Glutamatergic neuron (in vitro differentiated cells): ENCODE measurements at regions not wholly inside any gene's neighbourhood (a gene's known extent, or its start where the extent isn't known, plus 50 kb on each side); places are given as distances from the start of the nearest gene placed in this dataset.

Experiments used
- DNase-seq: peaks from one replicate; pipeline ENCODE4 v3.0.0; 2022
- H3K27ac Mint-ChIP-seq: one replicate; pipeline ENCODE4 v1.8.0; 2020; ENCODE audit warnings: mild to moderate bottlenecking, mixed read lengths, inconsistent platforms; ENCODE audit not compliant: unreplicated experiment
- H3K27me3 Mint-ChIP-seq: one replicate; pipeline ENCODE4 v1.8.0; 2020; ENCODE audit warnings: mild to moderate bottlenecking, moderate library complexity, mixed read lengths, inconsistent platforms; ENCODE audit not compliant: unreplicated experiment
- H3K36me3 Mint-ChIP-seq: one replicate; pipeline ENCODE4 v1.8.0; 2020; ENCODE audit warnings: mild to moderate bottlenecking, mixed read lengths, inconsistent platforms; ENCODE audit not compliant: unreplicated experiment
- H3K4me1 Mint-ChIP-seq: one replicate; pipeline ENCODE4 v1.8.0; 2020; ENCODE audit warnings: mild to moderate bottlenecking, low read depth, mixed read lengths, inconsistent platforms; ENCODE audit not compliant: unreplicated experiment
- H3K4me3 Mint-ChIP-seq: one replicate; pipeline ENCODE4 v1.8.0; 2020; ENCODE audit warnings: mild to moderate bottlenecking, mixed read lengths, inconsistent platforms; ENCODE audit not compliant: unreplicated experiment
- H3K9me3 Mint-ChIP-seq: one replicate; pipeline ENCODE4 v1.8.0; 2020; ENCODE audit warnings: mild to moderate bottlenecking, moderate library complexity, mixed read lengths, inconsistent platforms; ENCODE audit not compliant: unreplicated experiment
- TF ChIP-seq, protein P1 (sequence below): fragments of 200-600 bp; sonication (generic); IDR thresholded peaks from one replicate; pipeline ENCODE4 v1.5.0; 2021; ENCODE audit not compliant: partially characterized antibody, unreplicated experiment

DNA sequence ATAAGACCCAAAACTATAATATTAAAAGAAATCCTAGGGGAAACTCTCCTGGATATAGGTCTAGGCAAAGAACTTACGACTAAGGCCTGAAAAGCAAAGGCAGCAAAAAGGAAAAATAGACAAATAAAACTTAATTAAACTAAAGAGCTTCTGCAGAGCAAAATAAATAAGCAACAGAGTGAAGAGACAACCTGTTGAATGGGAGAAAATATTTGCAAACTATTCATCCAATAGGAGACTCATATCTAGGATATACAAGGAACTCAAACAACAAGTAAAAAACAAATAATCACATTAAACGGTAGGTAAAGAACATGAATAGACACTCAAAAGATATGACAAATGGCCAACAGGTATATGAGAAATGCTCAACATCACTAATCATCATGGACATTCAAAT lies 318.6 kb downstream of the CSNK1G3 start:
- Mint-ChIP-seq H3K36me3 (no peaks in the 10 kb centered on the region), H3K4me1 (no peaks in the 10 kb centered on the region), H3K27me3 (no peaks in the 10 kb centered on the region), H3K27ac (no peak overlapping the region), H3K9me3 (no peaks in the 10 kb centered on the region), H3K4me3 (no peak overlapping the region)
- TF ChIP-seq, protein P1, sequence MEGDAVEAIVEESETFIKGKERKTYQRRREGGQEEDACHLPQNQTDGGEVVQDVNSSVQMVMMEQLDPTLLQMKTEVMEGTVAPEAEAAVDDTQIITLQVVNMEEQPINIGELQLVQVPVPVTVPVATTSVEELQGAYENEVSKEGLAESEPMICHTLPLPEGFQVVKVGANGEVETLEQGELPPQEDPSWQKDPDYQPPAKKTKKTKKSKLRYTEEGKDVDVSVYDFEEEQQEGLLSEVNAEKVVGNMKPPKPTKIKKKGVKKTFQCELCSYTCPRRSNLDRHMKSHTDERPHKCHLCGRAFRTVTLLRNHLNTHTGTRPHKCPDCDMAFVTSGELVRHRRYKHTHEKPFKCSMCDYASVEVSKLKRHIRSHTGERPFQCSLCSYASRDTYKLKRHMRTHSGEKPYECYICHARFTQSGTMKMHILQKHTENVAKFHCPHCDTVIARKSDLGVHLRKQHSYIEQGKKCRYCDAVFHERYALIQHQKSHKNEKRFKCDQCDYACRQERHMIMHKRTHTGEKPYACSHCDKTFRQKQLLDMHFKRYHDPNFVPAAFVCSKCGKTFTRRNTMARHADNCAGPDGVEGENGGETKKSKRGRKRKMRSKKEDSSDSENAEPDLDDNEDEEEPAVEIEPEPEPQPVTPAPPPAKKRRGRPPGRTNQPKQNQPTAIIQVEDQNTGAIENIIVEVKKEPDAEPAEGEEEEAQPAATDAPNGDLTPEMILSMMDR = no peak
- no peak for DNase-seq

DNA sequence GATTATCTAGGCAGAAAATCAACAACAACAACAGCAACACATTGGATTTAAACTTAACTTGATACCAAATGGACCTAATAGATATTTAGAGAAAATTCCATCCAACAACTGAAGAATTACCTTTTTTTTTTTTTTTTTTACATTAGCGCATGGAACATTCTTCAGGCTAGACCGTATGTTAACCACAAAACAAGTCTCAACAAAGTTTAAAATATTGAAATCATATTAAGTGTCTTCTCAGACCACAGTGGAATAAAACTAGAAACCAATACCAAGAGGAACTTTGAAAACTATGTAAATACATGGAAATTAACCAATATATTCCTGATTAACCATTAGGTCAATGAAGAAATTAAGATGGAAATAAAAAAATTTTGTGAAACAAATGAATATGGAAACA lies 315.8 kb downstream of the CSNK1G3 start:
- H3K9me3 Mint-ChIP-seq = no peaks in the 10 kb centered on the region
- TF ChIP-seq, protein P1 = no peak
- no peak overlapping the region for H3K27ac Mint-ChIP-seq
- no peaks in the 10 kb centered on the region for H3K27me3 Mint-ChIP-seq
- H3K36me3 Mint-ChIP-seq = no peaks in the 10 kb centered on the region
- H3K4me1 Mint-ChIP-seq = no peaks in the 10 kb centered on the region
- no peak for DNase-seq
- no peak overlapping the region for H3K4me3 Mint-ChIP-seq

DNA sequence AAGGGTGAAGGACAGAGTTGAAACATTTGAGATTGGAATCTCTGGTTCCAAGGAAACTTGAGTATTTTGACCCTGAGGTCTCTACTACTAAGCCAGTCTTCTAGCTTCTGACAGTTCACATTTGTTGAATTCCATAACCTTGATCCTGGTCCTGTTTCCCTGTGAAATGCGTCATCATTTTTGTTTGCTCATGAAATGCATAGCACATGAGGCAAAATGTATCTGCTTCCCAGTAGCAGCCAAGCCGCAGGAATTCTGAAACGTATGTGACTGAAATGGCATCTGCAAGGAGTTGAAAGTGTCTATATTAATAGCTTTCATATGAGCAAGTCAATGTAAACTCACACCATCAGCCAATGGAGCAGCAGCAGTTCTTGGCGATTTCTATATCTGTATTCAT lies 307.9 kb downstream of the CSNK1G3 start:
- Mint-ChIP-seq H3K9me3 (peaks cover 2% of the 10 kb centered on the region), H3K4me3 (no peak overlapping the region), H3K36me3 (no peaks in the 10 kb centered on the region), H3K27ac (no peak overlapping the region), H3K4me1 (peaks cover 7% of the 10 kb centered on the region), H3K27me3 (peaks cover 2% of the 10 kb centered on the region)
- no peak for DNase-seq
- TF ChIP-seq, protein P1 = no peak

DNA sequence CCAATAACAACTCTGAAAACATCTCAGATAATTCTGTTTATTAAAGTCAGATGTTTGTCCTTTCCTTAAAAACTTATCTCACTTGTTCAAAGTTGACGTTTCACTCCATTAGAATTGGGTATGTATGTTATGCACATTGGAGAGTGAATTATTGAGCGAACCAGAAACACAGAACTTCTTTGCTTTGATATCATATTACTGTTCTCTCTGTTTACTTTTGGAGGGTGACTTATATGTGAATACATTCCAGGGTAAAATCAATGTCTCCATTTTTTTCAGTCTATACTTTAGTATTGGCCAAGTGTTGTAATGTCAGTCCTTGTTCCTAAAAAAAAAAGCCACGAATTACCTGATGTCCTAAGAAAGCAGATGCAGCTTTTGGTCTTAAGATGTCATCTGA lies 307.4 kb downstream of the CSNK1G3 start:
- TF ChIP-seq, protein P1 = no peak
- Mint-ChIP-seq H3K27ac (no peak overlapping the region), H3K4me3 (no peak overlapping the region)

DNA sequence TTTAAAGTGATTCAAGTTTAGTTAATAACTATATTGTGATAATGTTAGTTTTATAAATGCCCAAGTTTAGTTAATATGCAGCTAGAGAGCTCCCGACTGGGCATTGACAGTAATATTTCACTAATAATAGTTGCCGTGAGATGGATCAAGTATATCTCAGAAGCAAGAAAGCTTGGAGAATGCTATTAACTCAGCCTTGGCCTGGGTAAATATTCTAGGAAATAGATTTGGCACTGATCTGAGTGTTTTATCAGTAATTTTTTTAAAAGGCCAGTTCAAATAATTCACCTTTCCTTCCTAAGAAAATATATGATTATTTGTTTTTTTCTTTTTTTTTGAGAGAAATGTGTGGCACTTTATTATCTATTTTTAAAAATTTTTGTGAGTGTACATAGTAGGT lies 305.3 kb downstream of the CSNK1G3 start:
- no peak for DNase-seq
- TF ChIP-seq, protein P1 = no peak
- H3K27me3 Mint-ChIP-seq = peaks cover 2% of the 10 kb centered on the region
- no peak overlapping the region for H3K4me3 Mint-ChIP-seq
- H3K9me3 Mint-ChIP-seq = peaks cover 2% of the 10 kb centered on the region
- H3K27ac Mint-ChIP-seq = no peak overlapping the region
- peaks cover 24% of the 10 kb centered on the region for H3K4me1 Mint-ChIP-seq
- H3K36me3 Mint-ChIP-seq = no peaks in the 10 kb centered on the region

More for the DNA sequence above, 307.4 kb downstream of the CSNK1G3 start:
- Mint-ChIP-seq H3K27me3 (peaks cover 2% of the 10 kb centered on the region), H3K36me3 (no peaks in the 10 kb centered on the region), H3K4me1 (peaks cover 11% of the 10 kb centered on the region), H3K9me3 (peaks cover 2% of the 10 kb centered on the region)
- DNase-seq = no peak
